NCI-H2029 (cell line): ENCODE measurements at regions not wholly inside any gene's neighbourhood (a gene's known extent, or its start where the extent isn't known, plus 50 kb on each side); places are given as distances from the start of the nearest gene placed in this dataset.
"Not testable (repeated sequence)": the region's sequence is repeated elsewhere in the genome, so short reads cannot be mapped to it uniquely, and the experiment has no call there.

ENCODE experiments used
- DNase-seq: peaks from one replicate; lab custom pipeline; 2025; lab: John Stamatoyannopoulos, UW

- DNase-seq = no peak
Observed at GRCh38 chr6:158920311-158920905, 79.6 kb downstream of the RSPH3 start.

DNA sequence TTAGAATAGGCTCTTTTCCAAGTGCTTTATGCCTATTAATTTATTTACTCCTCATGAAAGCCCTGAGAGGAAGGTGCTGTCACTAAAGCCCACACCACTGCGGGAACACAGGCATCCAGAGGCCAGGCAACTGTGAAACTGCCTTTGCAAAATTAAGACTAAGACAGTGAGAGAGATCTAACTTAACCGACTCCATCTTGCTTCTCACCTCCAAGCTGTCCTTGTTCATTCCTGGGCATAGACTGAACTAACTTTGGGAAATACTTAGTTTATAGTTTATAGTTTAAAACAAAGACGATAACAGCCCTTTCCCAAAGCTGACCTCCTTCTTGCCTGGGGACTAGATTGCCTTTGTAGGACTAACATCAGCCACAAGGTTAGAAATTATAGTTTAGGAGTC is 80.1 kb downstream of the RSPH3 start:
- no peak for DNase-seq

DNA sequence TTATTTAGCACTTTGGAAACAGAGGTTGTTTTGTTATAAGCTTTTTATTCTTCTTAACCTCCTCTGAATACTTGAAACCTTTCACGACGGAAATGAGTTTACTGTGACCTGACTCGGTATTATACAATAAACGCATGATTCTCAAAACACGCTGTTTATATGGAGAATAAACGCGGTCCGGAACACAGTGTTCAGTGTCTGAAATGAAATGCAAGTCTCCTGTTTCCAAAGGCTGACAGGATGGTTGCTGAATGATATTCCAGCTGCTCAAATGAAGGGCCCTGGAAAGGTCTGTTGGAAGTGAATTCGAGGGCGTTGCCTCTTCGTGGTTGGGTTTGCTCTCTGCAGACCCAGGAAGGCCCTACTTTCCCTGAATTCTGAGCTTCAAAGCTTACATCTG is 83.4 kb downstream of the RSPH3 start:
- no peak for DNase-seq

DNA sequence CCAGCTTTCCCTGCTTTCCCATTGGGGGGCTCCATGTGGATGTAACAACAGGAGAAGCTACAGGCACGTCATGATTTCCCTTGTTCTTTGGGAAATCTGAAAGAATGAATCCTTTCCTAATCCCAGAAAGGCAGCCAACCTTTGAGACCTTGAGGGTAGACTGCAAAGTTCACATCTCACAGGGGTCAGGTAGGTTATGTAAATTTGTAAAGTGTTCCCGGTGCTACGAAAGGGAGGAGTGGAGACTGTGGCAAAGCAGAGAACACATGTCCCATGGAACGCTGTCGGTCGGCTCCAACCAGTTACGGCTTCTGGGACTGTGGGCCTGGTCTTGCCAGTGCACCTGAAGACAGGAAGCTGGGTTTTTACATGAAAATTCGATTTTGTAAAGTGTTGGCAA is 85.1 kb downstream of the RSPH3 start:
- DNase-seq = no peak

DNA sequence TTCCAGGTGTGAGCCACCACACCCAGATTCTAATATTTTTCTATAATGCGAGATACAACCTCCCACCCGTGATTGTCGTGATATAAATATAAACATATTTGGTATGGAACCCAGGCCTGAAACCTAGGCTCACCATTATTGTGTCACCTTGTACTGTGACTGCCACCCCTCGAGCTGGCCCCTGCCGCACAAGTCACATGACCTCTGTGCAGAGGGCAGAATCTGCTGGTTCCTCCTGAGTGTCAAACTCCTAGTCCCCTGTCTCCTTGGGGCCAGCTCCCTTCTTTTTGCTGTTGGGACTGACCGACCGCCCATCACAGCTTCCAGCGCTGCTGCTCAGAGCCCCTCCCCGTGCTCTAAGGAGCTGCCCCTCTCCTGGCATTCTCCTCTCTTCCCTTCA is 86.4 kb downstream of the RSPH3 start:
- no peak for DNase-seq

GRCh38 chr6:158912655-158913054 is 87.3 kb downstream of the RSPH3 start:
- no peak for DNase-seq

DNA sequence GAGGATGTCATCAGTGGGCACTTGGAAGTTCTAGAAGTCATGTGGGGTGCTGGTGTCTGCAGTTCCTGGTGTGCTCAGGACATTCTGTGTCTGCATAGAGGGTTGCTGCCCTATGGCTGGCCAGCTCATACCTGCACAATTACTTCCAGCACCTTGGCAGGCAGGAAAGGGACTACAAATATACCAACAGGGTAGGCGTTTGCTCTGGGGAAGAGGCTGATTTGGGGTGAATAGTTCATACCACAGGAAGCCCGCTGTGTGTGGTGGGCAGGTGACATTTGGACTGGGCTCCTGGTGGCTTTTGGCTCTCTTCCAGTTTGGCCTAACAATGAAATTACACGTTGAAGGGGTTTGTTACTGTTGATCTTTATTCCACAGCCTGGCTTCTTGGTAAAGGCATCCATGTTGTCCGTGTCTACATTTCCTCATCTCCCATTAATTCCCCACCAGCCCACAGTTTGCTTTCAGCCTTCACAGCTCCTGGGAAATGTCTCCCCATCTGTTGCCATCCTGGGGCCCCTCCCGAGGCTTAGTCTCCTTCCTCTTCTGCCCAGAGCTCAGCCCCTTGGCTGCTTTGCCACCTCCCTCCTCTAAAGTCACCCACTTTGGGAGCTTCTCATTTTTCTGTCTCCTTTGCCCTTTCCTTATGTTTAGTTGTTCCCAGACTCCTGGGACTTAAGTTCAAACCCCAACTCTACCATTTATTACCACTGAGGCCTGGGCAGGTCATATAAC is 88.1 kb downstream of the RSPH3 start:
- DNase-seq = peak; percentile 34

- DNase-seq = no peak
Observed at GRCh38 chr6:158910484-158911440, 89.2 kb downstream of the RSPH3 start.

- DNase-seq = no peak
Observed at GRCh38 chr6:158909938-158910337, 90.1 kb downstream of the RSPH3 start.

- no peak for DNase-seq
Observed at GRCh38 chr6:158908606-158909005, 89.4 kb upstream of the EZR start.

- no peak for DNase-seq
Observed at GRCh38 chr6:158907931-158908330, 88.8 kb upstream of the EZR start.

- DNase-seq = no peak
Observed at GRCh38 chr6:158906926-158907325, 87.8 kb upstream of the EZR start.

DNA sequence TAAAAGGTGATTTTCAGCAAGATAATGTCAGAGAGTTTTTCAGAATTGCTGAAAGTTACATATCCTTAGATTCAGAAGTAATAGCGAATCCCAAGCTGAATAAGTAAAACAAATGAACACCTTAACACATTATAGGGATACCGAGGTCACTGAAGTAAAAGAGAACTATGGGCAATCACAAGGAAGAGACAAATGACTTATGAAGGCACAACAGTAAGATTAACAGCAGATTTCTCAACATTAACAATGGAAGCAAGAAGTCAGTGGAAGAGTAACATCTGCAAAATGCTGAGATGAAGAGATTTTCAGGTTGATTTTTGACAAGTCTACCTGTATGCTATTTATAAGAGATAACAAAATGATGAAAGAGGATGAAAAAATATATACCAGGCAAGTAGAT is 86.1 kb upstream of the EZR start:
- no peak for DNase-seq

GRCh38 chr6:158903801-158904200 is 84.6 kb upstream of the EZR start:
- DNase-seq = no peak

- no peak for DNase-seq
Observed at GRCh38 chr6:158900663-158901312, 81.6 kb upstream of the EZR start.

DNA sequence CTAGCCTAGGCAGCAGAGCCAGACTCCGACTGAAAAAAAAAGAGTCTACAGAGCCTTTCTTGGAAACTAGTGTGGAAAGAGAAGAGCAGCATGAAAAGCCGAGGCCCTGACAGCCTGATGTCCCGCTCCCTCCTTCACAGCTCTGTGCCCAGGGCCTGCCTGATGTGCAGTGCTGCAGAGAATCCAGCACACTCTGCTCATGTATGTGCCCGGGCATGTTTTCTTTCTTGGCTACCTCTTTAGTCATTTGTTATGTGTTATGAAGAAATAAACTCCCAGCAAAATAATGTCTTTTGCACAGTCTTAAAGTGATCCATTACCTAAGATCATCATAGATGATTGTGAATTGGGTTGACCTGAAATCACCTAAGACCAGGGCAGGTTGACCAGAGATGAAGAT is 78.1 kb upstream of the EZR start:
- DNase-seq = no peak

DNA sequence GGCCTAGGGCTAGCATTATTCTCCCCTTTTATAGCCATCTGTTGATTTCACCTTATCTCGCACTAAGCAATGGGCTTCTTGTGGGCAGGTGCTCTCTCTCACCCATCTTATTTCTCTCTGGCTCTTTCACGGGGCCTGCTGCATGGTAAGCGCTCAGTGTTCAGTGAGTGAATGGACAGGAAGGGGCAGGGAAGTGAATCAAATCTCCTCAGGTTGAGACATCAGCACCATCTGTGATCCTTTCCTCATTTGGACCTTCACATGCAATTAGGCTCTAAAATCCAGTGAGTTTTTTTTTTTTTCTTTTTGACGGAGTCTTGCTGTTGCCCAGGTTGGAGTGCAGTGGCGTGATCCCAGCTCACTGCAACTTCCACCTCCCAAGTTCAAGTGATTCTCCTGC is 76.5 kb upstream of the EZR start:
- DNase-seq = no peak

GRCh38 chr6:158894193-158894592 is 75.0 kb upstream of the EZR start:
- no peak for DNase-seq

DNA sequence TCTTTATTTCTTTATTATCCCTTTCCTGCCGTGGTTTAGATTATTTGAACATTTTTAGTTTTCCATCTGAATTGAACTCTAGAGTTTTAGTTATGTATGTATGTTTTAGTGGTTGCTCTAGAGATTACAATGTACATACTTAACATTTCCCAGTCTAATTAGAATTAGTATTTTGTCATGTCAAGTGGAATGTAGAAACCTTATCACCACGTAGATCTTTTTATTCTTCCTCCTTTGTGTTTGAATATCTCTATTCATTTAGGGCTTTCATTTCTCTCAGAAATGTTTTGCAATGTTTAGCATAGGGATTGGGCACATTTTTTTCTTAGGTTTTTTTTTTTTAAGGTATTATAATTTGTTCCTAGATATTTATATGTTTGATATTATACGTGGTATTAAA is 73.1 kb upstream of the EZR start:
- peak; percentile 24 for DNase-seq

DNA sequence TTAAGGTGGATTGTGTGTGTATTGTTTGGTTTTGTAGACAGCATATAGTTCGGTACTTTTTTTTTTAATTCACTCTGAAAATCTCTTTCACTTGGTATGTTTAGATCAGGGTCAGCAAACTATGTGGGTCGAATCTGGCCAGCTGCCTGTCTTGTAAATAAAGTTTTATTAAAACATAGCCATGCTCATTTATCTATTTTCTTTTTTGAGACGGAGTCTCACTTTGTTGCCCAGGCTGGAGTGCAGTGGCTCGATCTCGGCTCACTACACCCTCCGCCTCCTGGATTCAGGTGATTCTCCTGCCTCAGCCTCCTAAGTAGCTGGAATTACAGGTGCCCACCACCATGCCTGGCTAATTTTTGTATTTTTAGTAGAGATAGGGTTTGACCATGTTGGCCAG is 72.4 kb upstream of the EZR start:
- DNase-seq = not testable (repeated sequence)

- DNase-seq = not testable (repeated sequence)
Observed at GRCh38 chr6:158888171-158888570, 69.0 kb upstream of the EZR start.

GRCh38 chr6:158886346-158886977 is 67.3 kb upstream of the EZR start:
- DNase-seq = not testable (repeated sequence)
